HPDE6-E6E7 (cell line): ENCODE measurements at regions not wholly inside any gene's neighbourhood (a gene's known extent, or its start where the extent isn't known, plus 50 kb on each side); places are given as distances from the start of the nearest gene placed in this dataset.
"Not testable (repeated sequence)": the region's sequence is repeated elsewhere in the genome, so short reads cannot be mapped to it uniquely, and the experiment has no call there.

Experiments used
- DNase-seq: peaks from one replicate; pipeline ENCODE4 v3.0.0; 2011; ENCODE audit warnings: missing footprints; ENCODE audit errors: extremely low spot score

DNA sequence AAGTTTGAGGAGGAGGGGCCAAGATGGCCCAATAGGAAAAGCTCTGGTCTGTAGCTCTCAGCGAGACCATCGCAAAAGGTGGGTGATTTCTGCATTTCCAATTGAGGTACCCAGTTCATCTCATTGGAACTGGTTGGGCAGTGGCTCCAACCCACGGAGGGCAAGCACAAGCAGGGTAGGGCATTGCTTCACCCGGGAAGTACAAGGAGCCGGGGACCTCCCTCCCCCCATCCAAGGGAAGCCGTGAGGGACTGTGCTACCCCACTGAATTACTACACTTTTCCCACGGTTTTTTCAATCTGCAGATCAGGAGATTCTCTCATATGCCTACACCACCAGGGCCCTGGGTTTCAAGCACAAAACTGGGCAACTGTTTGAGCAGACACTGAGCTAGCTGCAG, 58.0 kb upstream of the EFCAB3 start:
- no peak for DNase-seq

DNA sequence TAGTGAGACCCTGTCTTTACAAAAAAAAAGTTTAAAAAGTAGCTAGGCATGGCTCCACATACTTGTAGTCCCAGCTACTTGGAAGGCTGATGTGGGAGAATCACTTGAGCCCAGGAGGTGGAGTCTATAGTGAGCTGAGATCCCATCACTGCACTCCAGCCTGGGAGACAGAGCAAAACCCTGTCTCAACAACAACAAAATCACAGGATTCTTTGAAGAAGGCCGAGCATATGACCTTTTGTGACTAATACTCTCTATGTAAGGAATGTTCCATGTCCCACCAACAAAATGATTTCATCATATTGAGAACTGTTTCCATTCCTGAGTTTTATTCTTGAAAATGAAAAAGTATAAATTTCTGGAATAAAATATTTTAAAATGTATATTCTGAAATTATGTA, 58.9 kb upstream of the EFCAB3 start:
- no peak for DNase-seq

DNA sequence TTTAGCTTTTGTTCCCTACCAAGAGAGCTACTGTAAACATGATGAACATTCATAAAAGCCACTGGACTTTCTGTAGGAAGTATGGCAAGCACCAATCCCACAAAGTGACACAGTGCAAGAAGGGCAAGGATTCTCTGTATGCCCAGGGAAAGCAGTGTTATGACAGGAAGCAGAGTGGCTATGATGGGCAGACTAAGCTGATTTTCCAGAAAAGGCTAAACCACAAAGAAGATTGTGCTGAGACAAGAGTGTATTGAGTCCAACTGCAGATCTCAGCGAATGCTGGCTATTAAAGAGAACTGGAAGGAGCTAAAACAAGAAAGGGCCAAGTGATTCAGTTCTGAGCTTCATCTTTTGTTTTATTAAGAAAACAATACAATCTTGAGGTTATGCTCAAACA, 60.5 kb upstream of the EFCAB3 start:
- DNase-seq, result no peak

GRCh38 chr17:62309396-62309795, 71.0 kb upstream of the EFCAB3 start:
- no peak for DNase-seq

- DNase-seq, result no peak
Measured at GRCh38 chr17:62307196-62307595, 73.2 kb upstream of the EFCAB3 start.

GRCh38 chr17:62303476-62303875, 76.9 kb upstream of the EFCAB3 start:
- DNase-seq, result no peak

DNA sequence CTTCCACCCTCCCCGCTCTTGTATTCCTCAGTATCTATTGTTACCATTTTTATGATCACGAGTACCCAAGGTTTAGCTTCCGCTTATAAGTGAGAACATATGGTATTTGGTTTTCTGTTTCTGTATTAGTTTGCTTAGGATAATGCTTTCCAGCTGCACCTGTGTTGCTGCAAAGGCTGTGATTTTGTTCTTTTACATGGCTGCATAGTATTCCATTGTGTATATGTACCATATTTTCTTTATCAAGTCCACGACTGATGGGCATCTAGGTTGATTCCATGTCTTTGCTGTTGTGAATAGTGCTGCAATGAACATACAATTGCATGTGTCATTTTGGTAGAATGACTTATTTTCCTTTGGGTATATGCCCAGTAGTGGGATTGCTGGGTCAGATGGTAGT, 79.7 kb upstream of the EFCAB3 start:
- no peak for DNase-seq

- DNase-seq, result not testable (repeated sequence)
Measured at GRCh38 chr17:62275290-62275689, 105.1 kb upstream of the EFCAB3 start.

- not testable (repeated sequence) for DNase-seq
Measured at GRCh38 chr17:62268361-62268760, 112.0 kb upstream of the EFCAB3 start.

DNA sequence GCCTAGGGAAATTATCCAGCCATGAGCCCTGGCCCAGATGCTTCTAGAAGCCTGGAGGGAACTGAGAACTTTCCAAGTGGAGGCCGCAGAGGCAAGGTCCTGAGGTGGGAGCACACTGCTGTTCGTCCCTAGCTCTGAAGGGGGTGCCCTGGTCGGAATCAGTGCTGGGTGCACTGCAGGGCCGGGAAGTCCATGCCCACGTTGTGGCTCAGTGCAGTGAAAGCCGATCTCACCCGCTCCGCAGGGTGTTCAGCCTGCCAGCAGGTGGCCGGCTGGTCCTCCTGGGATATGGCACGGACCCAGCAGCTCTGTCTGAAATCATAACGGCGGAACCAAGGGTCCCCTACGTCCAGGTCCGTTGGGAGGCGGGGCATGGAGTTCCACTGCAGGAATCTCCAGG, 115.4 kb upstream of the EFCAB3 start:
- DNase-seq, result not testable (repeated sequence)

- DNase-seq, result not testable (repeated sequence)
Measured at GRCh38 chr17:62255791-62256190, 124.6 kb upstream of the EFCAB3 start.

DNA sequence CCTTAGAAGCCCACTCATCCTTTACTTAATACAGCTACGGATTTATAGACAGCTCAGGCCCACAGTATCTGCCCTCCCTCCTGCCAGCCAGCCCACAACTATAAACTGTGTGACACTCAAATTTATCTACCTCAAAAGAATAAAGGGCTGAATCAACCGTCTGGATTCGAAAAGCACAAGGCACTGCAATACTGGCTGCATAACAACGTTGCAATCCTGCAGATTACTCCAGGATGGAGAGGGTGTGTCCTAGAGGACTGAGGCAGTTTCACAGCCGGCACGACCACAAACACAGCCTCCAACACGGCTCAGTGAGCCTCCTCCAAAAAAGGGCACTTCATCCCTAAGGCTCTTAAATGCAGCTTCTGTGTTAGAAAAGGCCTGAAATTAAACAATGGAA, 138.3 kb upstream of the EFCAB3 start:
- DNase-seq, result not testable (repeated sequence)

- DNase-seq, result not testable (repeated sequence)
Measured at GRCh38 chr17:62239569-62239968, 140.8 kb upstream of the EFCAB3 start.

GRCh38 chr17:62238551-62239338, 141.6 kb upstream of the EFCAB3 start:
- not testable (repeated sequence) for DNase-seq

- not testable (repeated sequence) for DNase-seq
Measured at GRCh38 chr17:62233822-62234481, 146.4 kb upstream of the EFCAB3 start.

- DNase-seq, result not testable (repeated sequence)
Measured at GRCh38 chr17:62231293-62231692, 149.1 kb upstream of the EFCAB3 start.

GRCh38 chr17:62226610-62227240, 153.6 kb upstream of the EFCAB3 start:
- DNase-seq, result not testable (repeated sequence)

DNA sequence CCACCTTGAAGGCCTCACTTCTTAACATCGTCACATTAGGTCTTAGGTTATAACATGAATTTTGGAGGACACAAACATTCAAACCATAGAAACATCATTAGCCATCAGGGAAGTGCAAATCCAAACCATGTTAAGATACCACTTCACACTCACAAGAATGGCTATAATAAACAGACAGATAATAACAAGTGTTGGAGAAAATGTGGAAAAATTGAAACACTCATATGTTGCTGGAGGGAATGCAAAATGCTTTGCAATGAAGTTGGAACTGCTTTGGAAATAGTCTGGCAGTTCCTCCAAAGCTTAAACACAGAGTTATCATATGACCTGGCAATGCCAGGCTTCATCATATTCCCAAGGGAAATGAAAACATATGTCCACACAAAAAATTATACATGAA, 156.8 kb upstream of the EFCAB3 start:
- not testable (repeated sequence) for DNase-seq

- no peak for DNase-seq
Measured at GRCh38 chr17:62219221-62219899, 154.3 kb upstream of the MED13 start.

GRCh38 chr17:62216847-62217246, 151.8 kb upstream of the MED13 start:
- DNase-seq, result no peak

DNA sequence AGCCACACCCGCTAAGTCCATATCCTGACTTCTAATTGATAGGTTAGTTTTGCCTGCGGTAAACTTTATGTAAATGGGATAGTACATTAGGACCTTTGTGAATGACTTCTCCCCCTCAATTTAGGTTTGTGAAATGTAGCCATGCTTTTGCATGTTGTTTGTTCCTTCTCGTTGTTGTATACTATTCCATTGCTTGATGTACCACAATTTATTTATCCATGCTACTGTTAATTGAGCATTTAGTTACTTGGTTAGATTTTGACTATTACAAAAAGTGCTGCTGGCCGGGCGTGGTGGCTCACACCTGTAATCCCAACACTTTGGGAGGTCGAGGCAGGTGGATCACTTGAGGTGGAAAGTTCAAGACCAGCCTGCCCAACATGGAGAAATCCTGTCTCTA, 150.8 kb upstream of the MED13 start:
- not testable (repeated sequence) for DNase-seq

DNA sequence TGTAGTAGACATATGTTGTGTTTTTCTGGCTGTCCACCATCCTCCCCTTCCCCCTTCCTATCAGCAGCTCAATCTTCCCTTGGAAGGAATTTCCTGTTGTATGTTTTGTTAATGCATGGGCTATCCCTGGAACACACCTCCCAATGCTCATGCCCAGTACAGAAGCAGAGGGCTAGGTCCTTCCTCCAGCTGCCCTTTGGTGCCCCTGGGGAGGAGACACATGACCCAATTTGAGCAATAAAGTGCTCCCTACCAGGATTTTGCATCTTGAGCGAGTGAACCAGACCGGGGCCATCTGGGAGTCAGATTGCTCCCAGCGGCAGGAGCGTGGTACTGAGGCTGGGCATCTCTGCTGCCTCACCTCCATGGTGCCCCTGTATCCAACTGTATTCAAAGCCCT, 141.5 kb upstream of the MED13 start:
- DNase-seq, result no peak
